NCI-H1694 treated with DMSO at 0.1 percent for 48 hours (cell line): ENCODE measurements at regions not wholly inside any gene's neighbourhood (a gene's known extent, or its start where the extent isn't known, plus 50 kb on each side); places are given as distances from the start of the nearest gene placed in this dataset.

ENCODE experiments used
- DNase-seq: peaks from one replicate; lab custom pipeline; 2025; lab: John Stamatoyannopoulos, UW

GRCh38 chr12:118763234-118763633, 218.1 kb upstream of the SRRM4 start:
- no peak for DNase-seq

GRCh38 chr12:118773956-118774723, 207.2 kb upstream of the SRRM4 start:
- no peak for DNase-seq

- no peak for DNase-seq
Observed at GRCh38 chr12:118777504-118777903, 203.8 kb upstream of the SRRM4 start.

- no peak for DNase-seq
Observed at GRCh38 chr12:118778077-118778476, 203.3 kb upstream of the SRRM4 start.

- no peak for DNase-seq
Observed at GRCh38 chr12:118780939-118781338, 200.4 kb upstream of the SRRM4 start.

GRCh38 chr12:118781692-118782091, 199.6 kb upstream of the SRRM4 start:
- DNase-seq, result no peak

GRCh38 chr12:118783703-118784102, 197.6 kb upstream of the SRRM4 start:
- no peak for DNase-seq

- DNase-seq, result no peak
Observed at GRCh38 chr12:118790578-118790977, 190.8 kb upstream of the SRRM4 start.

- no peak for DNase-seq
Observed at GRCh38 chr12:118813778-118814357, 167.5 kb upstream of the SRRM4 start.

- DNase-seq, result no peak
Observed at GRCh38 chr12:118816296-118816695, 165.0 kb upstream of the SRRM4 start.

GRCh38 chr12:118821386-118821925, 159.9 kb upstream of the SRRM4 start:
- DNase-seq, result no peak

- DNase-seq, result no peak
Observed at GRCh38 chr12:118822512-118822911, 158.8 kb upstream of the SRRM4 start.

- no peak for DNase-seq
Observed at GRCh38 chr12:118827047-118827446, 154.3 kb upstream of the SRRM4 start.

GRCh38 chr12:118827606-118828005, 153.7 kb upstream of the SRRM4 start:
- no peak for DNase-seq

- DNase-seq, result no peak
Observed at GRCh38 chr12:118830296-118830695, 151.0 kb upstream of the SRRM4 start.

- no peak for DNase-seq
Observed at GRCh38 chr12:118835926-118836325, 145.4 kb upstream of the SRRM4 start.

GRCh38 chr12:118840399-118840798, 140.9 kb upstream of the SRRM4 start:
- peak; percentile 10 for DNase-seq

- DNase-seq, result no peak
Observed at GRCh38 chr12:118840878-118841277, 140.5 kb upstream of the SRRM4 start.

- no peak for DNase-seq
Observed at GRCh38 chr12:118841588-118841987, 139.8 kb upstream of the SRRM4 start.

- peak; percentile 86 for DNase-seq
Observed at GRCh38 chr12:118842866-118843265, 138.5 kb upstream of the SRRM4 start.

GRCh38 chr12:118846416-118846815, 134.9 kb upstream of the SRRM4 start:
- DNase-seq, result no peak

GRCh38 chr12:118850244-118850825, 131.0 kb upstream of the SRRM4 start:
- DNase-seq, result peak; percentile 9

GRCh38 chr12:118851891-118852290, 129.4 kb upstream of the SRRM4 start:
- DNase-seq, result peak; percentile 85
